ENCODE measurements at regions not wholly inside any gene's neighbourhood (a gene's known extent, or its start where the extent isn't known, plus 50 kb on each side); places are given as distances from the start of the nearest gene placed in this dataset.

DNA sequence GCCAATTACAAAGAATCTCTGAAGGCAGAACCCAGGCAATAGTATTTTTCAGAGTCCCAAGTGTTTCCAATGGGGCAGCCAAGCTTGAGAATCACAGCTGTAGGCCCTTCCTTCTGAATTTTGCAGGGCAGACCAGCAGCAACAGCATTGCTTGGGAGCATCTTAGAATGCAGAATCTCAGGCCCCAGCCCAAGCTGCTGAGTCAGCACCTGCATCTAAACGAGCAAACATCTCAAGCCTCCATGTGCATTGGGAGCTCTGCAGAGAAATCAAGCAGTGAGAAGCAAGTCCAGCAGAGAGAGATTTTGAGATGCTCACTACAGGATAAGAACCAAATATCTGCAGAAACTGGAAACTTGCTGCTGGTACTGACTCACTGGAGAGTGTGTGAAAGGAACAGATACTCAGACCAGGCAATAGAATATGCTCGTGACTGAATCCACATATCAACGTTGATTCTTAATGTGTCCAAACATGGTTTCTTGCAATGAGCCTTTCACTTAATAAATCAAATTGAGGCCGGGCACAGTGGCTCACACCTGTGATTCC lies 81.5 kb upstream of the TNFSF11 start:
- Histone ChIP-seq H3K27ac (ENCODE audit: low read depth, low read length) (no peak overlapping the region), H3K4me3 (ENCODE audit: low read length) (no peak overlapping the region), H3K9me3 (ENCODE audit: control insufficient read depth, insufficient read depth, low read length) (no peaks in the 10 kb centered on the region), H3K36me3 (ENCODE audit: control insufficient read depth, low read length) (no peaks in the 10 kb centered on the region), H4K20me1 (ENCODE audit: control insufficient read depth, insufficient read depth, low read depth, low read length) (no peaks in the 10 kb centered on the region), H3K4me1 (ENCODE audit: control insufficient read depth, low read length) (no peaks in the 10 kb centered on the region), H3F3A (ENCODE audit: control insufficient read depth, insufficient read depth) (no peaks in the 10 kb centered on the region), H3K4me2 (ENCODE audit: low read length) (no peak overlapping the region), H3K9me2 (replicated peaks; ENCODE audit: control insufficient read depth, low read length) (no peaks in the 10 kb centered on the region), H3K79me2 (ENCODE audit: control insufficient read depth, low read length) (no peaks in the 10 kb centered on the region), H3K27me3 (ENCODE audit: control insufficient read depth, low read length) (peaks cover 16% of the 10 kb centered on the region)
- no peak for TF ChIP-seq EZH2phosphoT487 (IDR thresholded peaks at IDR 0.05; ENCODE audit: borderline replicate concordance, low read length)
- TF ChIP-seq, protein P1, sequence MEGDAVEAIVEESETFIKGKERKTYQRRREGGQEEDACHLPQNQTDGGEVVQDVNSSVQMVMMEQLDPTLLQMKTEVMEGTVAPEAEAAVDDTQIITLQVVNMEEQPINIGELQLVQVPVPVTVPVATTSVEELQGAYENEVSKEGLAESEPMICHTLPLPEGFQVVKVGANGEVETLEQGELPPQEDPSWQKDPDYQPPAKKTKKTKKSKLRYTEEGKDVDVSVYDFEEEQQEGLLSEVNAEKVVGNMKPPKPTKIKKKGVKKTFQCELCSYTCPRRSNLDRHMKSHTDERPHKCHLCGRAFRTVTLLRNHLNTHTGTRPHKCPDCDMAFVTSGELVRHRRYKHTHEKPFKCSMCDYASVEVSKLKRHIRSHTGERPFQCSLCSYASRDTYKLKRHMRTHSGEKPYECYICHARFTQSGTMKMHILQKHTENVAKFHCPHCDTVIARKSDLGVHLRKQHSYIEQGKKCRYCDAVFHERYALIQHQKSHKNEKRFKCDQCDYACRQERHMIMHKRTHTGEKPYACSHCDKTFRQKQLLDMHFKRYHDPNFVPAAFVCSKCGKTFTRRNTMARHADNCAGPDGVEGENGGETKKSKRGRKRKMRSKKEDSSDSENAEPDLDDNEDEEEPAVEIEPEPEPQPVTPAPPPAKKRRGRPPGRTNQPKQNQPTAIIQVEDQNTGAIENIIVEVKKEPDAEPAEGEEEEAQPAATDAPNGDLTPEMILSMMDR (IDR thresholded peaks at IDR 0.05; ENCODE audit: low read depth, low read length, poor library complexity, severe bottlenecking): no peak

DNA sequence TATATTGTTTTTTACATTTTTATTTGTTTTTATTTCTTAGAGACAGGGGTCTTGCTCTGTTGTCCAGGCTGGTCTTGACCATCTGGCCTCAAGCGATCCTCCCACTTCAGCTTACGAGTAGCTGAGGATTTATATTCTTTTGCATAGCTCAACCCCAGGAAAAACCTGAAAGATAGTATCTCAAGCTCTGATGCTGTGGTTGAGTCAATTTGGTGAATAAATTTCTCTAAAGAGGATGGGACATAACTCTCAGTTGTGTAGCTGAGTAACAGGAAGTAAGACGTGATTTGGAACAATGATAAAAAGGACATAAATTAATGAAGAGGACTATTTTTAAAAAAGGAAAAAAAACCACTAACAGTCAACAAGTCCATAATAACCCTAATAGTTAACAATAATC lies 79.8 kb upstream of the TNFSF11 start:
- Histone ChIP-seq H3K27ac (ENCODE audit: low read depth, low read length) (no peak overlapping the region), H3F3A (ENCODE audit: control insufficient read depth, insufficient read depth) (no peaks in the 10 kb centered on the region), H3K4me3 (ENCODE audit: low read length) (no peak overlapping the region), H3K79me2 (ENCODE audit: control insufficient read depth, low read length) (no peaks in the 10 kb centered on the region), H3K4me1 (ENCODE audit: control insufficient read depth, low read length) (no peaks in the 10 kb centered on the region), H3K4me2 (ENCODE audit: low read length) (no peak overlapping the region), H3K9me3 (ENCODE audit: control insufficient read depth, insufficient read depth, low read length) (no peaks in the 10 kb centered on the region), H4K20me1 (ENCODE audit: control insufficient read depth, insufficient read depth, low read depth, low read length) (no peaks in the 10 kb centered on the region), H3K36me3 (ENCODE audit: control insufficient read depth, low read length) (no peaks in the 10 kb centered on the region), H3K27me3 (ENCODE audit: control insufficient read depth, low read length) (peaks cover 19% of the 10 kb centered on the region), H3K9me2 (replicated peaks; ENCODE audit: control insufficient read depth, low read length) (no peaks in the 10 kb centered on the region)
- no peak for TF ChIP-seq EZH2phosphoT487 (IDR thresholded peaks at IDR 0.05; ENCODE audit: borderline replicate concordance, low read length)
- TF ChIP-seq, protein P1 (IDR thresholded peaks at IDR 0.05; ENCODE audit: low read depth, low read length, poor library complexity, severe bottlenecking): no peak

DNA sequence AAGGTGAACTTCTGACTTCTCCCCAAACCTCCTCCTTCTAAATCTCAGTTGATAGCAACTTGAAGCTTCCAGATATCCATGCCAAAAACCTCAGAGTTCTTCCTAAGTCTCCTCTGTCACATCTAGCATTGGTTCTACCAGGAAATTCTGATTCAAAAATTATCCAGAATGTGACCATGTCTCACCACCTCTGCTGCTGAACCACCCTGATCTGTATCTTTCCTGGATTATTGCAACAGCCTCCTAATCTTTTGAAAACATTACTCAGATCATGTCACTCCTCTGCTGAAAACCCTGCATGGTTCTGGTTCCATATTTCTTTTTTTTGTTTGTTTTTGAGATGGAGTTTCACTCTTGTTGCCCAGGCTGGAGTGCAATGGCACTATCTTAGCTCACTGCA lies 78.7 kb upstream of the TNFSF11 start:
- Histone ChIP-seq H3K27ac (ENCODE audit: low read depth, low read length) (no peak overlapping the region), H3K9me2 (replicated peaks; ENCODE audit: control insufficient read depth, low read length) (no peaks in the 10 kb centered on the region), H3K27me3 (ENCODE audit: control insufficient read depth, low read length) (peaks cover 19% of the 10 kb centered on the region), H3F3A (ENCODE audit: control insufficient read depth, insufficient read depth) (no peaks in the 10 kb centered on the region), H3K79me2 (ENCODE audit: control insufficient read depth, low read length) (no peaks in the 10 kb centered on the region), H3K4me1 (ENCODE audit: control insufficient read depth, low read length) (no peaks in the 10 kb centered on the region), H3K4me2 (ENCODE audit: low read length) (no peak overlapping the region), H3K4me3 (ENCODE audit: low read length) (no peak overlapping the region), H3K9me3 (ENCODE audit: control insufficient read depth, insufficient read depth, low read length) (no peaks in the 10 kb centered on the region), H4K20me1 (ENCODE audit: control insufficient read depth, insufficient read depth, low read depth, low read length) (no peaks in the 10 kb centered on the region), H3K36me3 (ENCODE audit: control insufficient read depth, low read length) (no peaks in the 10 kb centered on the region)
- TF ChIP-seq, protein P1 (IDR thresholded peaks at IDR 0.05; ENCODE audit: low read depth, low read length, poor library complexity, severe bottlenecking): no peak
- no peak for TF ChIP-seq EZH2phosphoT487 (IDR thresholded peaks at IDR 0.05; ENCODE audit: borderline replicate concordance, low read length)
